ENCODE measurements at regions not wholly inside any gene's neighbourhood (a gene's known extent, or its start where the extent isn't known, plus 50 kb on each side); places are given as distances from the start of the nearest gene placed in this dataset.

DNA sequence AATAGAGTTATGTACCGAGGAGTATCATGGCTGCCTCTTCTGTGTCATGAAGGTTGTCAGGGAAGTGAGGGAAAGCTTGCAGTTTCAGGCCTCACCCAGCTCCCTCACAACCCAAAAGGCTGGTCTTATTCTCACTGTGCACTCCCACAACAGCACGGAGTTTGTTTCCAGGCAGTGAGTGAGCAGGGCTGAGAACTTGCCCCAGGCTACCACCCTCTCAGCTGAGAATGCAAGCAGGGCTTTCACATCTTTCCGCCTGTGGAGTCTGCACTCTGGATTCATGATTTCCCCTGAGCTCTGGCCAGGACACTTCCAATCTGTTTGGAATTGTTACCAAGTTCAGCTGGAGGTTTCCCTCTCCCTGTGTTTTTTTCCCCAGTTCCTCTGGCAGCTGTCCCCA lies 2284.7 kb upstream of the PCDH20 start:
- TF ChIP-seq POLR2A (IDR thresholded peaks at IDR 0.05) (no peak), CTCF (IDR thresholded peaks at IDR 0.05 in 4 of 5, conservative IDR thresholded peaks at IDR 0.05 in 1 of 5) (no peak)

Data from gastrocnemius medialis (tissue), 4 donors.